ENCODE measurements at regions not wholly inside any gene's neighbourhood (a gene's known extent, or its start where the extent isn't known, plus 50 kb on each side); places are given as distances from the start of the nearest gene placed in this dataset.

DNA sequence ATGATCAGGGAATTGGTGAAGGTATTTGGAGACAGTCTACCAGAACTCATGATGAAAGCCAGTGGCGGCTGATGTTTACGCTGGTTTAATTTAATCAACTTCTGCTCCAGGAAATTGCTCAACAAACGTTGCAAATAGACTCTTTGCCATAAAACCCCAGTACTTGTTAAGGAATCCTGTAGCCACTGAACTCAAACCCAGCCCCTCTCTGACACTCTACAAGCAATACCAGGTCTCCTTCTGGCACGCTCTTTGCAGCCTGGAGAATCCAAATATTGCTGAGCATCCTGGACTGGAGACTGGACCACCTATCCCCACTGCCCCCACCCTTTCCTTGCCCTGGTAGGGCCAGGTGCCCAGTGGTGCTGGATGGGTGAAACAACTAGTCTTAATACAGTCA, 308.2 kb downstream of the FBXO15 start:
- TF ChIP-seq, protein P1, sequence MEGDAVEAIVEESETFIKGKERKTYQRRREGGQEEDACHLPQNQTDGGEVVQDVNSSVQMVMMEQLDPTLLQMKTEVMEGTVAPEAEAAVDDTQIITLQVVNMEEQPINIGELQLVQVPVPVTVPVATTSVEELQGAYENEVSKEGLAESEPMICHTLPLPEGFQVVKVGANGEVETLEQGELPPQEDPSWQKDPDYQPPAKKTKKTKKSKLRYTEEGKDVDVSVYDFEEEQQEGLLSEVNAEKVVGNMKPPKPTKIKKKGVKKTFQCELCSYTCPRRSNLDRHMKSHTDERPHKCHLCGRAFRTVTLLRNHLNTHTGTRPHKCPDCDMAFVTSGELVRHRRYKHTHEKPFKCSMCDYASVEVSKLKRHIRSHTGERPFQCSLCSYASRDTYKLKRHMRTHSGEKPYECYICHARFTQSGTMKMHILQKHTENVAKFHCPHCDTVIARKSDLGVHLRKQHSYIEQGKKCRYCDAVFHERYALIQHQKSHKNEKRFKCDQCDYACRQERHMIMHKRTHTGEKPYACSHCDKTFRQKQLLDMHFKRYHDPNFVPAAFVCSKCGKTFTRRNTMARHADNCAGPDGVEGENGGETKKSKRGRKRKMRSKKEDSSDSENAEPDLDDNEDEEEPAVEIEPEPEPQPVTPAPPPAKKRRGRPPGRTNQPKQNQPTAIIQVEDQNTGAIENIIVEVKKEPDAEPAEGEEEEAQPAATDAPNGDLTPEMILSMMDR (IDR thresholded peaks at IDR 0.05): no peak
- no peak for TF ChIP-seq ZFX (IDR thresholded peaks at IDR 0.05; ENCODE audit: borderline replicate concordance)

All from 22Rv1 (cell line).